GM19452 (cell line): ENCODE measurements at regions not wholly inside any gene's neighbourhood (a gene's known extent, or its start where the extent isn't known, plus 50 kb on each side); places are given as distances from the start of the nearest gene placed in this dataset.
A peak's percentile ranks its signal among the peaks of the same experiment; 100 is the strongest.

Experiments
- ATAC-seq: cut with Tn5 transposase; IDR thresholded peaks from one replicate; pipeline ENCODE4 v1.9.1; 2021; ENCODE audit not compliant: unreplicated experiment

DNA sequence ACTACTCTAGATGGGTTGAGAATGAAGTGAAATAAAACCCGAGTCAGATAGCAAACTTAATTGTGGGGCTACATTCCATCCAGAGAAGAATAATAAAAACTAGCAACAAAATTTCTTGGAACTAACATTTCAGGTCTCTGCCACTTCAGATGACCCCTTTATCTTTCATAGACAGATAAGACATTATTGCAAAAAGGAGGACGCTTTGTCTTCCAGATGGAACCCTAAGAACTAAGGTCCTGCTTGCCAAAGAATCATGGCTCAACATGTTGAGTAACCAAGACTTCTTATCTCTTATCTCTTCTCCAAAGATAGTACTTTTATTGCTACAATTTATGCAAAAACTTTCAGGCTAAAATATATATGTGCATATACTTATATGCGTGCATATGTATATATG is 221.1 kb upstream of the PREP start:
- ATAC-seq: no peak

DNA sequence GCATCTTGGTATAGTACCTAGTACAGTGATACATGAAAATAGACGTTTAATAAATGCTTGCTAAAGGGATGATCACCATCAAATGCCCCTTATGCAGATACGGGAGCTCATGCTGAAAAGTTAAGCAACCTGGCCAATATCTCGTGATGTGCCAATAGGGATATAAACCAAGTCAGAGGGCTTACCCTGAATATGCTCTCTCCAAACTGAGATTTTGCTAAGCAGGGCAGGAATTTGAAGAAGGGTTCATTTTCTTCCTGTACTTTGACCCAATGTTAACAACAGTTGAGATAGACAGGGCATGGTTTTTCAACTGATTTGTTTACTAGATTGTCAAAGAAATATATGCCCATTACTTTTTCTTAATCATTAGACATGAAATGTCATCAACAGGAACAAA is 219.3 kb upstream of the PREP start:
- ATAC-seq: no peak

DNA sequence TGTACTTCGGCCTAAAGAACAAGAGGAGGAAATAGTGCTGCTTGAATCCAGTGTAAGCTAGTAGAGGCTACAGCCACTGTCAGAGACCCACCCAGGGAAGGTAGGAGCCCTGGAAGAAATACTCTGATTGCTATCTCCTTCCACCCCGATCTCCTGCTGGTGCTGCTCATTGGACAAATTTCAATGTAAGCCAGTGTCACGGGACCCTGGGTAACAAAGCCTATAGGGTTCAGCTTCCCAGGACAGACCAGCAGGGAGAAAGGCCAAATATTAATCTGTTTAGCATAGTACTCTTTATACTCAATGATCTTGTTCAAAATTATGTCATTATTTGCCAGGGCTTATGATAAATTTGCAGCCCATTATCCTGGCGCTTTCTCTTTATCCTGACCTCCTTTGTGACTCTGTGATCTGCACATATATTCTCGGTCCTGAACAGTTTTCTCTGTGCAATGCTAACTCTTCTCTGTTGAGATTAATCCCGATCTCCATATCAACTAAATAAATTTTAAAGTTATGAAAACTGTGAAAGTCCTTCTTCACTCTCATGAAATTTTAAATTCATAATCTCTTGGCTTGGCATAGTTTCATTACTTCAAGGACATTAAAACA is 218.8 kb upstream of the PREP start:
- ATAC-seq: no peak

DNA sequence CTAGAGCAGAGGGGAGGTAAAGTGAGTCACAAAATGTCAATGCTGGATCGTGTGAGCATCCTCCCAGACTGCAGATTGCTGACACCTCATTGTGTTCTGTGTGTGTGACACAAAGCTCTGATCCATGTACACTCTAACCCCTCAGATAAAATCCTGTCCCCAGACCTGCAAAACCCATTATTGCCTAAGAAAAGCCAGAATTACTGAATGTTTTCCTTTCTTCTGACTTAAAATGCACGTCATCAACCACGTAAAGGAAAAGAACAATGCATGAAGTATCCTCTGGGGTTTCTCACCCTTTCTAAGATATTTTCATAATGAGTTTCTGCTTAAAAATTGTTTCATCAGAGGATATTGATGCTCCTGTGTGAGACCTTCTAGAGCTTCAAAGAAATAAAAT is 218.0 kb upstream of the PREP start:
- no peak for ATAC-seq

DNA sequence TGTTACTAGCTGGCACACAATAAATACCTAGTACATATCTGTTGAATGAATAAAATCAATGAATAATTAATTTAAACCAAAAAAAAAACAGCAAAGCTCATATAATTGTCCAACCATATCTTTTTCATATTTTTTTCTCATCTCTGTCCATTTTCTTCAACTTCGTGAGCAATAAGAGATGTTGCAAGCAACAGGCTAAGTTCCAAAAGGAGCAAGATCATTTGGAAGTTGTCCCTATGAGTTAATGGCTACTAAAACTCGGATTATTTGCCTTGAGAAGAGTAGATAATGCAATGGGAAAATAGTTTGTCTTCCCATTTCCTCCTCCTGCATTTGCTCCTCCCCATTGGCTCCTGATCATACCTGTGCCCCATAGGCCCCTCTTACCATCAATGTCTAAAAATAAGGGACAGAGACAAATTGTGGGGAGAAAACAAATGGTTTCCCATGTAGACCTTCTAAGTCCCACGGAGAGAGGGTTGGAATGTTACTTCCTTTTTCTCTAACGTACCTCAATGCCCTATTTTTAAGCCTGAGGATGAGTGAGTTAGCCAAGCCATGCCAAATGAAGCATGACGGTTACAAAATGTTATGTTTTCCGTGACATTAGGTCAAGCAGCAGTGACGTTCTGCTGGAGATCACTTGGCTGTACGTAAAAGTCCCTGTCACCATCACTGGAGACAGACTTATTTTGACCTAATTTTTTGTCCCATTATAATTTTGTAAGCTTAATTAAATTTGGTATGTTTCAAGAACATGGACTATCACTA is 217.3 kb upstream of the PREP start:
- no peak for ATAC-seq

DNA sequence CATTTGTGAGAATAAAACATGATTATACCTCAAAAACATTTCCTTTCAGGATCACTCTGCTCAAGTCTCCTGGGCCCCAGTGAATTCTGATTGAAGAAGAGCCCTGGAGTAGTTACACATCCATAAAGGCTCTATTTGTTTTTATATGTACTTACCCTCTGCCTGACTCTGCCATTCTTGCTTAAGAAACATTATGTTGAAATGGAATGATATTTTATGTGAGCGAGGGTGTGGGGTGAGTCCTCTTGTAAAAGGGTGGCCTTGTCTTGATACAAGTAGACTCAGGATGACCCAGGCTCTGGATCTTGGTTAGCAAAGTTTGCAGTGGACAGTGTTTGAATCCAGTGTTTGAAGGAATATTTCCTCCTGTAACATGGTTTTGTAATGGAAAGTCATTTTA is 215.4 kb upstream of the PREP start:
- ATAC-seq: no peak

DNA sequence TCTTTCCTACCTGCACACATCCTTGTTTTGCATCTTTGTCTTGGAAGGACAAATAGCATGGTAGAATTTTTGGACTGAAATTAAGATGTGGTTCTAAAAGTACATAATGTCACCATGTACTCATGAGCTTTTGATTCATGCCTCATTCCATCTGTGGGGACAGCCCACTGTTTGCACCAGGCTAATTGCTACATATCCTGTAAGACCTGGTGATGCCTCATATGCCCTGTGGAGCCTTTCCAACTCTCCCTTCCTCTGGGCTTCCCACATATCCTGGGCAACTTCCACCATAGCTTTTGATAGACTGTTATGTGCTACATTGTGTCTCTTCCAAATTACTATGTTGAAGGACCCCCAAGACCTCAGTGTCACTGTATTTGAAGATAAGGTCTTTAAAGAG is 213.6 kb upstream of the PREP start:
- ATAC-seq: no peak

DNA sequence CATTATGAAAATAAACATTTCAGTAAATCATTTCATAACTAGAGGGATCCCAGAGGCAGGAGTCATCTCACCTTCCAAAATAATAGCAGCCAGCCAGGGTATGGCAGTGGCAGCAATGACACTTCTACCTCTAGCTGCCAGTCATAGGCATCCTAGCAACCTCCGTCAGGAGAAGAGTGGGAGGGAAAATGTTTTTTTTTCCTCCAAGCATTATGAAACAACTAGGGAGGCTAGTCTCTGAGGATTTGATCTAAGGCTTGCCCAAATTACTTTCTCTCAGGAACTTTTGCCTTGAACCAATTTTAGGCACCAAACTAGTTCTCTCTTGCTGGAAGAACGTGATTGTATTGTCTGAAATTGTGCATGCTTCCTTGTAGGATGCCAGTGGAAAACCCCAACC is 208.7 kb upstream of the PREP start:
- ATAC-seq: no peak

DNA sequence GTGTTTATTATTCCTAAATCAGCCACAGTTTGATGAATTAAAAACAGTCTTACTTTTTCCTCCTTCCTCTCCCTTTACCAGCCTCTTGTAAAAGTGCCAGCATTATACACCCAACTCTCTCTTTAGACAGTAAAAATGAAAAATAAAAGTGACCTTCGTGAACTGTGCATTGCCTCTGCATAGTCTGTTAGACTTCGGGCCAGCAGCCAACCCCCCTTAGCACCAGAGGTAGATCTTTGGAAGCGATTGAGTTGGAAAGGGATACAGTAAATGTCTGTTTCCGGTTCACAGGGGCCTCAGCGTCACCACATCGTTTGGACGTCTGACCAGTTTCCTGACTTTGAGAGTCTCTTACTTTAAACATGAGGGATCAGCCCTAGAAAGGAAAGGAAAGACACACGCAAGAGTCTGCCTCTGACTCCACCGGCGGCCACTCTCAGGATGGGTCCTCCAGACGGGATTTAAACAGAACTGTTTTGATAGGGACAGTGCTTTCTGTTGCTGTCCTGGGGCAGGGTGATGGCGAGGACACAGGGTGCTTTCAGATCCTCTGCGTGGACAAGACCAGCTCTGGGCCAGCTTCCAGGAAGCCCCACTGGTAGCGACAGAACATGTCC is 206.6 kb upstream of the PREP start:
- ATAC-seq: no peak

DNA sequence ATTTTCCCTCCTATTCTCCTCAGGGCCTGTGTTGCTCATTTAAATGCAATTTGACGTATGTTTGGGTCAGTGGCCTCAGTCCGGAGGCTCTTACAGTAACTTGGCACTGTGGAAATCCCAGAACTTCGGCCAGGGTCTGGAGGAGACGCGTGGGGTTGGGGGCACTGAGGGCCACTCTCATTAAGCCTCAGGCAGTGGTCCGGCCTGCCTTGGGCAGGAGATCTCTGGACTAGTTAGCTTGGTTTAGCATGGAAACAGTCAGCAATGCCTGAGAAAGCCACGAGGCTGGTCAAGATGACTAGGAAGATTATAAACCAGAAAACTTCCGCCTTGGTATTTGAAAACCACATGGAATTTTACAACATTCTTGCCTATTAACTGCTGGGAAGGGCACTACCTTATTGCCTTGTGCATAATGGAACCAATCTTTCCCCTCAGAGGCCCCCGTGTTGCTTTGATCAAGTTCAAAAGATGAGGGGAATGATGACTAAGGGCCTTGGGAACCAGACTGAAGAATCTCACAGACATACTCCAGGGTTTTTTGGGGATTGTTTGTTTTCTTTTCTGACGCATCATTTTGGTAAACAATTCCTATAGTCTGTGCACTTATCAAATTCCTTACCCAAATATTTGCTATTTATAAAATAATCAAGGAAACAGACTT is 206.0 kb upstream of the PREP start:
- no peak for ATAC-seq

DNA sequence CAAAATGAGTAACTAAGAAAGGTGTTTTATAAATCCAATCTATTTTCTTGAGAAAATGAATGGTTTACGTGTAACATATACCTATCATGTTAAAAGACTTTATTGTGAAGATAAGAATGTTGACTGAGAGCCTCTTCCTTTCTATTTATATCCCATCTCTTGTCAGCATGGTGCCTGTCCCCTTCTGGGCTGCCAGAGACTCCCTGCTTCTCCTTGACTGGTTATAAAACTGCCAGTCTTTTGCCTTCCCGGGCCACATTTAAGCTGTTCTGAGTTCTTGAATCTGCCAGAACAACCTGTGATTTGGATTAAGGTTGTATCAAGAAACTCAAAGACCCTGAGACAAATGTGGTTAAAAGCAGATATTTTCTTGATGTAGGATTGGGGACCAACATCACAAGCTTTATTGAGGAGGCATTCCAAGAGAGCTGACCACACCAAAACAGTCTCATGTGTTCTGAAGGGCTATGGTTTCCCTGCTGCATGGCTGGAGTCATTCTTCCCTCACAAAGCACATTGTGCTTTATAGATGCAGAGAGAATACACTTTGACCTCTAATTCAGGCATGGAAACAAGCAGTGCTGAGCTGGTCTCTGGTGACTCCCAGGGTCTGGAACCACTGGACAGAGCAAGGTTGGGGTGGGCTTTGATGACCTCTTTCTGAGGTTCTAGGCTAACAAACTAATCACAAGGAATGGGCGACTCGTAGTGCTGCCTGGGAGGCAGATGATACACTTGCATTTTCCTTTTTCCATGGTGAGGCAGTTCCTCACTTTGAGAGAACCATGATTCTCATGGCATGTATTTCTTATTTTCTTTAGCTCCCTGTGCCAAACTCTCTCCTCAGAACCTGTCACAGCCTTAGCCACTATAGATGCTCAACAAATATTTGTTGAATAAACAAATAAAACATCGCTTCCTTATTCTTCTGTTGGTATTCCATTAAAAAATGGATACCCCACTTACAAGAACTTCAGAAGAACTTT is 205.0 kb upstream of the PREP start:
- no peak for ATAC-seq

DNA sequence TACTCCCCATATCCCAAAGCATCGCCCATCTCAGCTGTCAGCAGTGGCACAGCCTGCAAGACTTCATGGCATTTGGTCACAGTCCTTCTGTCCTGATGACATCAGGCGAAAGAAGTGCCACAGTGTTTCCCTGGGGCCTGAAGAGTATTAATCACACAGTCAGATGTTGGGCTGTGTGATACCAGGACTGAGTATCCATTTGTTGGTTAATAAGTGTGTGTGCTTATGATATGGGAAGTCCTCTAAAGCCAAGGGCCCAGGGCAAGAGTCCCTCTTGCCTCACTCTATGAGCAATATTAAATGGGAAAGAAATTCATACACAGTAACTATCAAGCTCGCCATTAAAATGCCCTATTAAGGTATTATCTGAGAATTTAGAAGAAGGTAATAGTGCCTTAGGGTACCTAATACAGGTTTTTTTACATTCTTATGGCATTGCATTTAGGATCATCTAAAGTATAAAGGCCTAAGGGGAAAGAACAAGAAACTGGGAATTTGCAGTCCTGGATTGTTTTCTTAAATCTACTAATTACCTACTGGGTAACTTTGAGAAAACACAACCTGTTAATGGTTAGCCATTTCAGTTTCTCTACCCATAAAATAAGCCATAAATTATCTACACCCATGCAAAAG is 204.1 kb upstream of the PREP start:
- ATAC-seq: no peak

DNA sequence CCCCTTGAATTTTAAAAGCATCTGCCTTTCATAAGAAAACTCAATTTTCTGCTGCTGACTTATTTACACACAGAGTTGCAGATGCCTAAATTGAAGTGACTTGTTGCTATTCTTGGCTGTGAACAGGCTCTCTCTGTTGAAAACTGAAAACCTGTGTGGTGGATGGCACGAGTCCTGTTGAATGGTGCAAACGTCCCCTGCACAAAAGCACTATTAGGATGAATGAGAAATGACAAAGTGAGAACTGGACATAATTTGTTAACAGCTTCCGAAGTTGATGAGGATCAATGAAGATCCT is 201.7 kb upstream of the PREP start:
- ATAC-seq: no peak

DNA sequence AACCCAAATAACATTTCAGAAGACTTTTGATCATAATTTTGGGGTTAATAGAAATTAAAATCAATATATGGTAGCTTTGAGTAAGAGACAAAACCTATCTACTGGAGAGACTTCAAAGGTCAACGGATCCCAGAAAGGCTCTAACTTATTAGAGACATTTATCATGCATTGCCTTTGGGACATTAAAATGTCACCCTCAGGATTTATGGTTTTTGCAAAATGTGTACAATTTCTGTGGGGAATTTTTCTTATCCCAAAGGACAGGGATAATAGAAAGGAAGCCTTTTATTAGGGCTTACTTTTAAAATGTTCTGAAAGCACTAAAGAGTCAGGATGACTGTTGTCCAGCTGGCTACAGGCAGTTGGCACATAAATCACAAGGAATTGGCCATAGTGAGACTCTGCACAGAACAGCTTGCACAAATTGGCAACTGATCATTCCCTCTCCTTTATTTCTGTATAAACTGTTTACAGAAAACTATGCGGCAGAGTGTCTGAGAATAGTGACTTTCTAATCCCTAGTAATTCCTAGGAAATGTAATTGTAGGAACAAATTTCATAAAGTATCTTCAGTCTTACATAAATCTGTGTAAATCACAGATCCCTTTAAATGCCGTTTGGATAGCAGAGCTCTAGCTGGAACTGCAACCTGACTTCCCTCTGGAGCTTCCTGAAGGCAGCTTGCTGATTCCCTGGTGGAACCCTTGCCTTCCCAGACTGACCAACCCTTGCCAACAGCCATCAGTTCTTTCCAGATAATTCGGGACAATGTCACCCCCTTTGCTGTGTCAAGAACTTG is 201.1 kb upstream of the PREP start:
- ATAC-seq: no peak

DNA sequence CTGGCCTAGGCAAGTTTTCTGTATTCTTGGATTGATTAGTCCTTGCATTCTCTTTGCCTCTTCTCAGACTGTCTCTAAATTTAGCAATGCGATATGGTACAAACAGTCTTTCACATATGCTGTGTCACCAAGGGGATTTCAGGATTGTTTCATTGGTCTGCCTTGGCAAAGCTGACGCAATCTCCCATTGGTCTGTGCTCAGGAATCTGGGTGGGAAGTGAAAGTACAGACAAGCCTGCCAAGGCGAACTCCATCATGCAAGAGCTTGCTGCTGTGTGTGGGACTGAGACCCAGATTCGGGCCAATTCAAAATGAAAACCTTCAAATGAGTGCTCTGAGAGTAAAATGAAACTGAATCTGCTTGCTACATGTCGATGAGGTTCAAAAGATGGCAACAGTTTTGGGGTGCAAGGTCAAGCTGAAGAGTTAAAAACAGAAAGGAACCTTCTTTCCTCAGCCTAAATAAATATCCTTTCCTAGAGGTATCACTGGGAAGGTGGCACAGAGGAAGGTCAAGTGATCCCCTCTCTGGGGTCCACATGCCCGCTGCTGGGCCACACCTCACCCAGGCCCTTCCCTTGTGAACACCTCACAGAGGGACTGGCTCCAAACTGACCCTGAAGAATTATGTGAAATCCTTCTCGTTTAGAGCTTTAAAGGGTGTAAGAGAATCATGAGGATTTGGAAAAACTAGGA is 198.8 kb upstream of the PREP start:
- peak; percentile 80 for ATAC-seq

DNA sequence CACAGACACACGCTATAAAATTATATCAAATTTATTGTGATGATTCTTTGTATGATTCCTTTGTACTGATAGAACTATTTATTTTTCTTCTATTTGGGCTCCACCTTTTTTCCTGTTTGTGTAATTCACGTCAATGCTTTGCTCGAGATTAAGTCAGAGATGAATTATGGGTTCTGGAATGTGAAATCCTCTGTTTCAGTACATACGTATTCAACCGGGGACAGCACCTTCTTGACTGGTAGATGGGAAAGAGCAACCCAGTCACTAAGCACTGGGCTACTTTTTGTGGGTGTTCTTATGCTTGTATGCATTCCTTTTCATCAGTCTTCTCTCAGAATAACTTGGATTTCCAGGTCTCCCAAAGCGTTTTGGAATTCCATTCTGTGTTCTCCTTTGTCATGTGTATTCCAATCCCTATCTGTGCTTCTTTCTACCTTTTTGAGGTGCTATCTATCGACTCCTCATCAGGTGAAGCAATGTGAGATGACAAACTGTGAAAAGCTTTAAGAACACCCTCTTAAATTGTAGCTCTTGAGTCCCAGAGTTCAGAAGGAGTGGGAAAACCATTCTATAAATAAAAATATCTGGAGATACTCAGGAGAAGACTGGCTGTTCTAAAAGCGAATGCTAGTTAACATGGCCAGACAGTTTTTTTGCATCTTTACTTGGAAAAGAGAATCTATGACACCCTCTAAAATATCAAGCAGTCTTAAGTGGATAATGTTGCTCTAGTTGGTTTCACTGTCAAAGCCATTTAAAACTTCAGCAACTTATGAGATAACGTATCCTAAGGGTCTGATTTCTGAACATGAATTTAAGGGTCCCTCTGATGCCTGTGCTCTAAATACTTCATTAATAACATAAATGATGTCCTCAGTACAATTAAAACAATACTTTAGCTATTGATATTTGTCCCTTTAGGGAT is 197.7 kb upstream of the PREP start:
- ATAC-seq: no peak

DNA sequence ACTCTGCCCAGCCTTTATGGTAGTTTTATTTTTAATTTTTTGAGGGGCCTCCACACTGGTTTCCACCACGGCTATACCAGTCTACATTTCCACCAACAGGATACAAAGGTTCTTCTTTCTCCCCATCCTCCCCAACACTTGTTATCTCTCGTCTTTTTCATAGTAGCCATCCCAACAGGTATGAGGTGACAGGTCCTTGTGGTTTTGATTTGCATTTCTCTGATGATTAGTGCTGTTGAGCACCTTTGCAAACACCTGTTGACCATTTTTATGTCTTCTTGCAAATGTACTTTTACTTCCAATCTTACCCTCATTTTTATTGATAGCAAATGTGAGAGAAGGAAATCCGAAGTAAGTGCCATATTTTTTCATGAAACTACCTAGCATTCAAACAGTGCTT is 195.4 kb upstream of the PREP start:
- ATAC-seq: no peak

DNA sequence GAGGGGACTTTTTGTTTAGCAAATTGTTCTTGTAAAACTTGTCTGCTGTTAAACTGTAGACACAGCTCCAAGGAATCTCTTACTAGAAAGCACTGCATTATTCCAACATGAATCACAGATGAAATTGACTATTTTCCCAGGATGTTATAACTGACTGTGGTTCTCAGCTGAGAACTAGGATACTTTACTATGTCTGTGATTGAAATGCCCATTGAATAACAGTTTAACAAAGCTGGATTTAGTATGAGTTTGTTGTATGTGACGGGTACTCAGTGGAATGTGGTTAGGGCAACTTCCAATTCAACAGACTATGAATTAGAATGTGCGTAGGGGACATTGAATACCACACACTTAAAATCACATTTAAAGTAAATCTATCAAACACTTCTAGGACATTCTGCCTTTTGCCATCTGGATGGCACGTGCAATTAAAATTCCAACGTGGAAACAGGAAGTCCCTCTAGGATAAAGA is 193.4 kb upstream of the PREP start:
- ATAC-seq: no peak
